ENCODE measurements at regions not wholly inside any gene's neighbourhood (a gene's known extent, or its start where the extent isn't known, plus 50 kb on each side); places are given as distances from the start of the nearest gene placed in this dataset.

GRCh38 chr2:37774976-37775907 lies 103.8 kb upstream of the CDC42EP3 start:
- no peak for TF ChIP-seq CTCF (IDR thresholded peaks at IDR 0.05; ENCODE audit: low read depth, low read length)
- DNase-seq (ENCODE audit: extremely low read depth, low read depth): no peak

- no peak for DNase-seq (ENCODE audit: extremely low read depth, low read depth)
- no peak for TF ChIP-seq CTCF (IDR thresholded peaks at IDR 0.05; ENCODE audit: low read depth, low read length)
Measured at GRCh38 chr2:37775908-37776250, 104.4 kb upstream of the CDC42EP3 start.

- DNase-seq (ENCODE audit: extremely low read depth, low read depth): no peak
- no peak for TF ChIP-seq CTCF (IDR thresholded peaks at IDR 0.05; ENCODE audit: low read depth, low read length)
Measured at GRCh38 chr2:37776487-37776886, 105.0 kb upstream of the CDC42EP3 start.

GRCh38 chr2:37779139-37779538 lies 107.7 kb upstream of the CDC42EP3 start:
- no peak for TF ChIP-seq CTCF (IDR thresholded peaks at IDR 0.05; ENCODE audit: low read depth, low read length)
- no peak for DNase-seq (ENCODE audit: extremely low read depth, low read depth)

- DNase-seq (ENCODE audit: extremely low read depth, low read depth): no peak
- TF ChIP-seq CTCF (IDR thresholded peaks at IDR 0.05; ENCODE audit: low read depth, low read length): no peak
Measured at GRCh38 chr2:37779611-37780386, 108.4 kb upstream of the CDC42EP3 start.

GRCh38 chr2:37780387-37780676 lies 108.9 kb upstream of the CDC42EP3 start:
- no peak for DNase-seq (ENCODE audit: extremely low read depth, low read depth)
- TF ChIP-seq CTCF (IDR thresholded peaks at IDR 0.05; ENCODE audit: low read depth, low read length): no peak

GRCh38 chr2:37781028-37781427 lies 109.6 kb upstream of the CDC42EP3 start:
- DNase-seq (ENCODE audit: extremely low read depth, low read depth): no peak
- no peak for TF ChIP-seq CTCF (IDR thresholded peaks at IDR 0.05; ENCODE audit: low read depth, low read length)

All from AG09319 (cell line).